KMS-11 (cell line): ENCODE measurements at regions not wholly inside any gene's neighbourhood (a gene's known extent, or its start where the extent isn't known, plus 50 kb on each side); places are given as distances from the start of the nearest gene placed in this dataset.

Experiments used
- H2AFZ ChIP-seq: fragments of 200-600 bp; sonication (generic); 2 replicates; pipeline ENCODE4 v1.6.1; 2016; ENCODE audit warnings: antibody characterized with exemption, mixed run types, low read depth
- H3K27ac ChIP-seq: fragments of 200-600 bp; sonication (generic); 2 replicates; pipeline ENCODE4 v1.6.1; 2016; ENCODE audit warnings: mild to moderate bottlenecking, mixed run types
- H3K27me3 ChIP-seq: fragments of 200-600 bp; sonication (generic); 2 replicates; pipeline ENCODE4 v1.6.1; 2017; ENCODE audit warnings: mild to moderate bottlenecking, low read depth, mixed run types, moderate library complexity; ENCODE audit not compliant: insufficient read depth
- H3K36me3 ChIP-seq: fragments of 200-600 bp; sonication (generic); 2 replicates; pipeline ENCODE4 v1.6.1; 2017; ENCODE audit warnings: mild to moderate bottlenecking, mixed run types; ENCODE audit not compliant: insufficient read depth
- H3K4me1 ChIP-seq: fragments of 200-600 bp; sonication (generic); 2 replicates; pipeline ENCODE4 v1.6.1; 2016; ENCODE audit warnings: mild to moderate bottlenecking, low read depth, mixed run types; ENCODE audit not compliant: poor library complexity, severe bottlenecking
- H3K4me2 ChIP-seq: fragments of 200-600 bp; sonication (generic); 2 replicates; pipeline ENCODE4 v1.7.0; 2016; ENCODE audit warnings: mild to moderate bottlenecking, mixed run types
- H3K4me3 ChIP-seq: fragments of 200-600 bp; sonication (generic); IDR thresholded peaks from 2 replicates; pipeline ENCODE4 v1.6.1; 2017; ENCODE audit warnings: low read depth, low read length, mixed read lengths; ENCODE audit not compliant: insufficient read depth
- H3K79me2 ChIP-seq: fragments of 200-600 bp; sonication (generic); 2 replicates; pipeline ENCODE4 v1.6.1; 2016; ENCODE audit warnings: low read depth, mixed run types; ENCODE audit not compliant: insufficient read depth
- H3K9ac ChIP-seq: fragments of 200-600 bp; sonication (generic); 2 replicates; pipeline ENCODE4 v1.6.1; 2016; ENCODE audit warnings: mild to moderate bottlenecking, mixed run types
- H4K20me1 ChIP-seq: fragments of 200-600 bp; sonication (generic); 2 replicates; pipeline ENCODE4 v1.6.1; 2016; ENCODE audit warnings: mild to moderate bottlenecking, mixed run types; ENCODE audit not compliant: insufficient read depth
- CTCF ChIP-seq: fragments of 200-600 bp; sonication (generic); conservative IDR thresholded peaks from 2 replicates; pipeline ENCODE4 v1.6.1; 2017; ENCODE audit warnings: low read depth, mild to moderate bottlenecking, antibody characterized with exemption, low read length, moderate library complexity, mixed read lengths

DNA sequence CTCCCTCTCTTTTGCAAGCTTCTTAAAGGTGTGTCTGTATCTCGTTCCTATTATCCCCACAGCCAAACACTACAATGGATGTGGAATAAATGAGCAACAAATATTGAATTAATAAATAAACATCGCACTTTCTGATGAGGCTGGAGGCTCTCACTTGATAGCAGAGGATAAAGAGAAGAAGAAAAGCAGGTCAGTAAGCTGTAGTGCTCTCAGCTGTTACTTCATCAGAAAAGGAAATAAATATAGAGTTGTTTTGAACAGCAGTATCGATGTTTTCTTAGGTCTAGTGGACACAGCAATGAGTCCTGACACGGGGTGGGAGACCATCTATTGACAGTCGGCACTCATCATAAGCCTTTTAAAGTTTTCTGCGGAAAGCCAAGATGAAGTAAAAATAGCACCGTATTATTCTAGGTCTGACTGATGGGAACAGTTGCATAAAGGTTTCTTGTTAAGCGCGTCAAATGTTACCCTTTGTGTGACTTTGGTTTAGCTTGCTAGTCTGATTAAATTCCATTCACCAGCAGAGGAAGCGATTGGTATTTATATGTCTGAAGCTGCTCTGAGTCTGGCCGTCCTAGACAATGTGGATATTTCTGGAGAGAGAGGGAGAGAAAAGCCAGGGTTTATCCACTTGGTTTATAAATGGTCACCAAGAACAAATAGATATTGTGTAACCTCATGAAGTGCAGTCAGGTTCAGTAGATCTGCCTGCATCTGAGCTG lies 646.1 kb downstream of the CDH11 start:
- Histone ChIP-seq H2AFZ (no peak overlapping the region), H3K4me3 (no peak overlapping the region)

GRCh38 chr16:64470916-64471315 lies 650.9 kb downstream of the CDH11 start:
- Histone ChIP-seq H3K27ac (no peak overlapping the region), H3K4me1 (no peaks in the 10 kb centered on the region), H3K4me3 (no peak overlapping the region), H3K36me3 (no peaks in the 10 kb centered on the region), H3K79me2 (no peaks in the 10 kb centered on the region), H3K4me2 (no peak overlapping the region), H3K27me3 (no peaks in the 10 kb centered on the region), H2AFZ (no peak overlapping the region), H4K20me1 (no peaks in the 10 kb centered on the region), H3K9ac (no peak overlapping the region)
- TF ChIP-seq CTCF, result no peak

More for the DNA sequence above, 646.1 kb downstream of the CDH11 start:
- Histone ChIP-seq H3K4me2 (no peak overlapping the region), H3K4me1 (no peaks in the 10 kb centered on the region), H3K27ac (no peak overlapping the region), H3K79me2 (no peaks in the 10 kb centered on the region), H3K36me3 (no peaks in the 10 kb centered on the region), H3K27me3 (no peaks in the 10 kb centered on the region), H3K9ac (no peak overlapping the region), H4K20me1 (no peaks in the 10 kb centered on the region)
- TF ChIP-seq CTCF, result no peak

GRCh38 chr16:64469906-64470702 lies 651.8 kb downstream of the CDH11 start:
- H3K27me3 ChIP-seq, result no peaks in the 10 kb centered on the region
- H4K20me1 ChIP-seq, result no peaks in the 10 kb centered on the region
- H3K4me1 ChIP-seq, result no peaks in the 10 kb centered on the region
- no peak overlapping the region for H3K27ac ChIP-seq
- no peak overlapping the region for H3K4me3 ChIP-seq
- H3K79me2 ChIP-seq, result no peaks in the 10 kb centered on the region
- TF ChIP-seq CTCF, result no peak
- H3K9ac ChIP-seq, result no peak overlapping the region
- H3K4me2 ChIP-seq, result no peak overlapping the region
- no peak overlapping the region for H2AFZ ChIP-seq
- H3K36me3 ChIP-seq, result no peaks in the 10 kb centered on the region

- Histone ChIP-seq H3K27me3 (no peaks in the 10 kb centered on the region), H3K27ac (no peak overlapping the region), H3K9ac (no peak overlapping the region), H3K4me3 (no peak overlapping the region), H3K79me2 (no peaks in the 10 kb centered on the region), H2AFZ (no peak overlapping the region), H3K4me1 (no peaks in the 10 kb centered on the region), H3K36me3 (no peaks in the 10 kb centered on the region), H3K4me2 (no peak overlapping the region), H4K20me1 (no peaks in the 10 kb centered on the region)
- TF ChIP-seq CTCF, result no peak
Measured at GRCh38 chr16:64469351-64469750, 652.5 kb downstream of the CDH11 start.
